Glutamatergic neuron (in vitro differentiated cells): ENCODE measurements at regions not wholly inside any gene's neighbourhood (a gene's known extent, or its start where the extent isn't known, plus 50 kb on each side); places are given as distances from the start of the nearest gene placed in this dataset.

Source experiments
- DNase-seq: peaks from one replicate; pipeline ENCODE4 v3.0.0; 2022
- H3K27ac Mint-ChIP-seq: one replicate; pipeline ENCODE4 v1.8.0; 2020; ENCODE audit warnings: mild to moderate bottlenecking, mixed read lengths, inconsistent platforms; ENCODE audit not compliant: unreplicated experiment
- H3K27me3 Mint-ChIP-seq: one replicate; pipeline ENCODE4 v1.8.0; 2020; ENCODE audit warnings: mild to moderate bottlenecking, moderate library complexity, mixed read lengths, inconsistent platforms; ENCODE audit not compliant: unreplicated experiment
- H3K36me3 Mint-ChIP-seq: one replicate; pipeline ENCODE4 v1.8.0; 2020; ENCODE audit warnings: mild to moderate bottlenecking, mixed read lengths, inconsistent platforms; ENCODE audit not compliant: unreplicated experiment
- H3K4me1 Mint-ChIP-seq: one replicate; pipeline ENCODE4 v1.8.0; 2020; ENCODE audit warnings: mild to moderate bottlenecking, low read depth, mixed read lengths, inconsistent platforms; ENCODE audit not compliant: unreplicated experiment
- H3K4me3 Mint-ChIP-seq: one replicate; pipeline ENCODE4 v1.8.0; 2020; ENCODE audit warnings: mild to moderate bottlenecking, mixed read lengths, inconsistent platforms; ENCODE audit not compliant: unreplicated experiment
- H3K9me3 Mint-ChIP-seq: one replicate; pipeline ENCODE4 v1.8.0; 2020; ENCODE audit warnings: mild to moderate bottlenecking, moderate library complexity, mixed read lengths, inconsistent platforms; ENCODE audit not compliant: unreplicated experiment
- CTCF ChIP-seq: fragments of 200-600 bp; sonication (generic); IDR thresholded peaks from one replicate; pipeline ENCODE4 v1.5.0; 2021; ENCODE audit not compliant: partially characterized antibody, unreplicated experiment

GRCh38 chr6:9056556-9056955 is 621.2 kb upstream of the SLC35B3 start:
- Mint-ChIP-seq H3K36me3 (no peaks in the 10 kb centered on the region), H3K27me3 (no peaks in the 10 kb centered on the region)

GRCh38 chr6:9044426-9044825 is 609.1 kb upstream of the SLC35B3 start:
- no peak for TF ChIP-seq CTCF
- Mint-ChIP-seq H3K9me3 (no peaks in the 10 kb centered on the region), H3K4me3 (no peak overlapping the region), H3K4me1 (no peaks in the 10 kb centered on the region), H3K27me3 (no peaks in the 10 kb centered on the region), H3K27ac (no peak overlapping the region), H3K36me3 (peaks cover 8% of the 10 kb centered on the region)
- DNase-seq: no peak

More at GRCh38 chr6:9056556-9056955, 621.2 kb upstream of the SLC35B3 start:
- DNase-seq: no peak
- no peaks in the 10 kb centered on the region for H3K9me3 Mint-ChIP-seq
- H3K4me3 Mint-ChIP-seq: no peak overlapping the region
- peaks cover 1% of the 10 kb centered on the region for H3K4me1 Mint-ChIP-seq
- no peak for TF ChIP-seq CTCF
- H3K27ac Mint-ChIP-seq: no peak overlapping the region

GRCh38 chr6:9040718-9041117 is 605.4 kb upstream of the SLC35B3 start:
- no peaks in the 10 kb centered on the region for H3K27me3 Mint-ChIP-seq
- no peaks in the 10 kb centered on the region for H3K4me1 Mint-ChIP-seq

GRCh38 chr6:9039258-9039657 is 603.9 kb upstream of the SLC35B3 start:
- no peaks in the 10 kb centered on the region for H3K27me3 Mint-ChIP-seq
- H3K4me3 Mint-ChIP-seq: no peak overlapping the region
- no peaks in the 10 kb centered on the region for H3K4me1 Mint-ChIP-seq
- peaks cover 8% of the 10 kb centered on the region for H3K36me3 Mint-ChIP-seq
- no peak for DNase-seq
- TF ChIP-seq CTCF: no peak
- H3K9me3 Mint-ChIP-seq: no peaks in the 10 kb centered on the region
- no peak overlapping the region for H3K27ac Mint-ChIP-seq

More at GRCh38 chr6:9040718-9041117, 605.4 kb upstream of the SLC35B3 start:
- H3K36me3 Mint-ChIP-seq: peaks cover 8% of the 10 kb centered on the region
- H3K27ac Mint-ChIP-seq: no peak overlapping the region
- DNase-seq: no peak
- TF ChIP-seq CTCF: no peak
- no peak overlapping the region for H3K4me3 Mint-ChIP-seq
- H3K9me3 Mint-ChIP-seq: no peaks in the 10 kb centered on the region

GRCh38 chr6:9028086-9028485 is 592.7 kb upstream of the SLC35B3 start:
- no peaks in the 10 kb centered on the region for H3K9me3 Mint-ChIP-seq
- H3K4me3 Mint-ChIP-seq: no peak overlapping the region
- H3K27me3 Mint-ChIP-seq: no peaks in the 10 kb centered on the region

More at GRCh38 chr6:9028086-9028485, 592.7 kb upstream of the SLC35B3 start:
- Mint-ChIP-seq H3K36me3 (no peaks in the 10 kb centered on the region), H3K4me1 (no peaks in the 10 kb centered on the region), H3K27ac (no peak overlapping the region)
- no peak for DNase-seq
- no peak for TF ChIP-seq CTCF
